ENCODE measurements at regions not wholly inside any gene's neighbourhood (a gene's known extent, or its start where the extent isn't known, plus 50 kb on each side); places are given as distances from the start of the nearest gene placed in this dataset.

- ATAC-seq (ENCODE audit: low read depth in 2 of 2), result no peak
- Mint-ChIP-seq H3K4me1 (peaks cover 0 to 20% (median under 1%) of the 10 kb centered on the region in 4 donors), H3K4me3 (no peak overlapping the region), H3K27ac (no peak overlapping the region), H3K27me3 (no peaks in the 10 kb centered on the region), H3K9me3 (peaks cover 0 to 5% (median 0%) of the 10 kb centered on the region in 7 donors), H3K36me3 (no peaks in the 10 kb centered on the region)
- H3K36me3 ChIP-seq (ENCODE audit: control insufficient read depth, insufficient read depth, low read length), result no peaks in the 10 kb centered on the region
- no peaks in the 10 kb centered on the region for H3K9me3 ChIP-seq (ENCODE audit: control insufficient read depth in 2 of 2, low read length in 2 of 2)
- H3K27me3 ChIP-seq (ENCODE audit: control insufficient read depth, insufficient read depth, low read length), result no peaks in the 10 kb centered on the region
- no peaks in the 10 kb centered on the region for H3K4me1 ChIP-seq (ENCODE audit: control insufficient read depth, insufficient read depth, low read length, poor library complexity, severe bottlenecking)
- DNase-seq, result no peak
- H3K27ac ChIP-seq (ENCODE audit: insufficient read depth, low read length, poor library complexity, severe bottlenecking), result no peak overlapping the region
- H3K4me3 ChIP-seq (ENCODE audit: low read depth, low read length), result no peak overlapping the region
Measured at GRCh38 chr14:31966896-31967668, 110.0 kb upstream of the ARHGAP5 start.

DNA sequence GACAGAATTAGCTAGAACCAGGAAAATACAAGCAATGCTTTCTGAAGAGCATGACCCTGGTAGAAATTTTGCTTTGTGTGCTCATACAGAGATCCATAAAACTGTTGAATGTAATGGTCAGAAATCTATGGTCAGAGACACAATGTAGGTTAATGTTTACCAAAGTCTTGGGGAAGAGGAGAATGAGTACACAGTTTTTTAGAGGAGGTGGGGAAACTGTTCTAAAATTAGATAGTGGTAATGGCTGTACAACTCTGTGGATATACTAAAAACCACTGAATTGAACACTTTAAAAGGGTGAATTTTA is 109.5 kb upstream of the ARHGAP5 start:
- H3K27ac Mint-ChIP-seq, result no peak overlapping the region
- ATAC-seq (ENCODE audit: low read depth in 2 of 2) (no peak), DNase-seq (no peak)
- no peak overlapping the region for H3K4me3 ChIP-seq (ENCODE audit: low read depth, low read length)
- H3K27ac ChIP-seq (ENCODE audit: insufficient read depth, low read length, poor library complexity, severe bottlenecking), result no peak overlapping the region
- H3K36me3 Mint-ChIP-seq, result no peaks in the 10 kb centered on the region
- H3K4me1 Mint-ChIP-seq, result peaks cover 0 to 20% (median under 1%) of the 10 kb centered on the region in 4 donors
- H3K4me1 ChIP-seq (ENCODE audit: control insufficient read depth, insufficient read depth, low read length, poor library complexity, severe bottlenecking), result no peaks in the 10 kb centered on the region
- no peaks in the 10 kb centered on the region for H3K27me3 Mint-ChIP-seq
- H3K9me3 ChIP-seq (ENCODE audit: control insufficient read depth in 2 of 2, low read length in 2 of 2), result no peaks in the 10 kb centered on the region
- peaks cover 0 to 5% (median 0%) of the 10 kb centered on the region in 7 donors for H3K9me3 Mint-ChIP-seq
- no peaks in the 10 kb centered on the region for H3K36me3 ChIP-seq (ENCODE audit: control insufficient read depth, insufficient read depth, low read length)
- H3K4me3 Mint-ChIP-seq, result no peak overlapping the region
- no peaks in the 10 kb centered on the region for H3K27me3 ChIP-seq (ENCODE audit: control insufficient read depth, insufficient read depth, low read length)

DNA sequence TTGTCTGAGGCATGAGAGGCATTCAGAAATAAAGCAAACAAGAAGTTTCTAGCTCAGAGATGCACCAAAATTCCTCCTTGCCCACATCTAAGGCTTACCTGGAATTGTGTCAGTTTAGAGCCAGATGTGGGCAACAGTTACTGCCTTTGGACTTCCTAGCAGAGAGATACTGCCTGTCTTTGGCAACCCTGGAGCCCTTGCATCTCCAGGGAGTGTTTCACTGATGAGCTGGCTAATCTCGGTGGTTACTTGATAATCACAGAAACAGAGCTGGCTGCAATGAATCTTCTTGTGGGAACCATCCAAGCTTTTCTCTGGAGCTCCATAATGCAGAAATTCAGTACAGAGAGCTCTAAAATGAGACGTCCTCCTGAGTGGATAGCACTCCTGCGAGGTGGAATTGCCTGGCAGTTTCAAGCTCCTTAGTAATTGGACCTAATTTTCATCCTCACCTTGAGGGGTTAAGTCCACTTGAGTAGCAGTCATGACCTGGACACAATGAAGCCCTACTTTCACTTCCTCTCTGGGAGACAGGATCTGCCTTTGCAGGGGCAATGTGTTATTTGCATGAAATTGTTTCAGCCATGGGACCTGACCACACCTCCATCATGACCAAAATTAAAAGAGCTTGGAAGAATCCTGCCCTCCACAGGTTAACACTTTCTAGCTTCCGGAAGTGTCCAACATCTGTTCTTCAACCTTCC is 108.8 kb upstream of the ARHGAP5 start:
- H3K27me3 Mint-ChIP-seq, result no peaks in the 10 kb centered on the region
- H3K4me3 Mint-ChIP-seq, result no peak overlapping the region
- Histone ChIP-seq H3K27me3 (ENCODE audit: control insufficient read depth, insufficient read depth, low read length) (no peaks in the 10 kb centered on the region), H3K27ac (ENCODE audit: insufficient read depth, low read length, poor library complexity, severe bottlenecking) (no peak overlapping the region), H3K4me1 (ENCODE audit: control insufficient read depth, insufficient read depth, low read length, poor library complexity, severe bottlenecking) (no peaks in the 10 kb centered on the region), H3K36me3 (ENCODE audit: control insufficient read depth, insufficient read depth, low read length) (no peaks in the 10 kb centered on the region), H3K9me3 (ENCODE audit: control insufficient read depth in 2 of 2, low read length in 2 of 2) (no peaks in the 10 kb centered on the region), H3K4me3 (ENCODE audit: low read depth, low read length) (no peak overlapping the region)
- H3K27ac Mint-ChIP-seq, result peak overlapping the region in 1 of 3 donors; percentile 88
- DNase-seq (no peak), ATAC-seq (ENCODE audit: low read depth in 2 of 2) (no peak)
- H3K4me1 Mint-ChIP-seq, result peaks cover 0 to 20% (median under 1%) of the 10 kb centered on the region in 4 donors
- peaks cover 0 to 7% (median 0%) of the 10 kb centered on the region in 7 donors for H3K9me3 Mint-ChIP-seq
- no peaks in the 10 kb centered on the region for H3K36me3 Mint-ChIP-seq

GRCh38 chr14:31968956-31969698 is 108.0 kb upstream of the ARHGAP5 start:
- H3K4me3 Mint-ChIP-seq, result no peak overlapping the region

GRCh38 chr14:31969699-31970240 is 107.3 kb upstream of the ARHGAP5 start:
- no peaks in the 10 kb centered on the region for H3K36me3 ChIP-seq (ENCODE audit: control insufficient read depth, insufficient read depth, low read length)
- no peak overlapping the region for H3K27ac ChIP-seq (ENCODE audit: insufficient read depth, low read length, poor library complexity, severe bottlenecking)
- no peaks in the 10 kb centered on the region for H3K4me1 ChIP-seq (ENCODE audit: control insufficient read depth, insufficient read depth, low read length, poor library complexity, severe bottlenecking)
- DNase-seq (no peak), ATAC-seq (ENCODE audit: low read depth in 2 of 2) (no peak)
- peaks cover 0 to 7% (median 3%) of the 10 kb centered on the region in 7 donors for H3K9me3 Mint-ChIP-seq
- H3K4me3 Mint-ChIP-seq, result no peak overlapping the region
- peaks cover 0 to 8% of the 10 kb centered on the region in 2 experiments for H3K9me3 ChIP-seq (ENCODE audit: control insufficient read depth in 2 of 2, low read length in 2 of 2)
- peaks cover 0 to 20% (median under 1%) of the 10 kb centered on the region in 4 donors for H3K4me1 Mint-ChIP-seq
- H3K27ac Mint-ChIP-seq, result peak overlapping the region in 1 of 3 donors; percentile 88
- no peaks in the 10 kb centered on the region for H3K36me3 Mint-ChIP-seq
- H3K4me3 ChIP-seq (ENCODE audit: low read depth, low read length), result no peak overlapping the region
- H3K27me3 ChIP-seq (ENCODE audit: control insufficient read depth, insufficient read depth, low read length), result no peaks in the 10 kb centered on the region
- H3K27me3 Mint-ChIP-seq, result no peaks in the 10 kb centered on the region

More at GRCh38 chr14:31968956-31969698, 108.0 kb upstream of the ARHGAP5 start:
- peaks cover 0 to 3% of the 10 kb centered on the region in 2 experiments for H3K9me3 ChIP-seq (ENCODE audit: control insufficient read depth in 2 of 2, low read length in 2 of 2)
- DNase-seq (no peak), ATAC-seq (ENCODE audit: low read depth in 2 of 2) (no peak)
- H3K27me3 ChIP-seq (ENCODE audit: control insufficient read depth, insufficient read depth, low read length), result no peaks in the 10 kb centered on the region
- H3K36me3 ChIP-seq (ENCODE audit: control insufficient read depth, insufficient read depth, low read length), result no peaks in the 10 kb centered on the region
- H3K4me1 Mint-ChIP-seq, result peaks cover 0 to 20% (median under 1%) of the 10 kb centered on the region in 4 donors
- no peaks in the 10 kb centered on the region for H3K36me3 Mint-ChIP-seq
- no peak overlapping the region for H3K27ac ChIP-seq (ENCODE audit: insufficient read depth, low read length, poor library complexity, severe bottlenecking)
- no peaks in the 10 kb centered on the region for H3K27me3 Mint-ChIP-seq
- peak overlapping the region in 2 of 3 donors; percentile 59 to 88 for H3K27ac Mint-ChIP-seq
- H3K9me3 Mint-ChIP-seq, result peaks cover 0 to 7% (median 3%) of the 10 kb centered on the region in 7 donors
- H3K4me3 ChIP-seq (ENCODE audit: low read depth, low read length), result no peak overlapping the region
- no peaks in the 10 kb centered on the region for H3K4me1 ChIP-seq (ENCODE audit: control insufficient read depth, insufficient read depth, low read length, poor library complexity, severe bottlenecking)

- no peaks in the 10 kb centered on the region for H3K27me3 Mint-ChIP-seq
Measured at GRCh38 chr14:31970744-31971143, 106.4 kb upstream of the ARHGAP5 start.

DNA sequence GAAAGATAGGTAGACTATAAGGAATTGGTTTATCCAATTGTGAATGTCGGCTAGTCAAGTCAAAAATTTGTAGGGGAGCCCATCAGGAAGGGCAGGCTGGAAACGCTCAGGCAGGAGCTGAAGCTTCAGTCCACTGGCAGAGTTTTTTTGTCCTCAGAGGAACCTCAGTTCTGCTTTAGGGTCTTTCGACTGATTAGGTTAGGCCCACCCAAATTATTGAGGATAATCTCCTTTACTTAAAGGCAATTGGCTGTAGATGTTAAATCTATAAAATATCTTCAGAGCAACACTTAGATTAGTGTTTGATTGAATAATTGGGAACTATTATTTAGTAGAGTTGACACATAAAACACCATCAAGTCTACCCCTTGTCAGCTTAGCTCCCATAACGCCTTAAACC is 105.5 kb upstream of the ARHGAP5 start:
- Histone ChIP-seq H3K4me1 (ENCODE audit: control insufficient read depth, insufficient read depth, low read length, poor library complexity, severe bottlenecking) (no peaks in the 10 kb centered on the region), H3K4me3 (ENCODE audit: low read depth, low read length) (no peak overlapping the region), H3K27ac (ENCODE audit: insufficient read depth, low read length, poor library complexity, severe bottlenecking) (no peak overlapping the region), H3K9me3 (ENCODE audit: control insufficient read depth in 2 of 2, low read length in 2 of 2) (peaks cover 0 to 8% of the 10 kb centered on the region in 2 experiments), H3K27me3 (ENCODE audit: control insufficient read depth, insufficient read depth, low read length) (no peaks in the 10 kb centered on the region), H3K36me3 (ENCODE audit: control insufficient read depth, insufficient read depth, low read length) (no peaks in the 10 kb centered on the region)
- Mint-ChIP-seq H3K4me1 (peaks cover 0 to 11% (median 0%) of the 10 kb centered on the region in 4 donors), H3K27me3 (no peaks in the 10 kb centered on the region), H3K4me3 (no peak overlapping the region), H3K27ac (no peak overlapping the region), H3K9me3 (peaks cover 0 to 9% (median 3%) of the 10 kb centered on the region in 7 donors), H3K36me3 (no peaks in the 10 kb centered on the region)
- DNase-seq, result no peak
- ATAC-seq (ENCODE audit: low read depth in 2 of 2), result no peak

More at GRCh38 chr14:31970744-31971143, 106.4 kb upstream of the ARHGAP5 start:
- Histone ChIP-seq H3K9me3 (ENCODE audit: control insufficient read depth in 2 of 2, low read length in 2 of 2) (peaks cover 0 to 8% of the 10 kb centered on the region in 2 experiments), H3K4me1 (ENCODE audit: control insufficient read depth, insufficient read depth, low read length, poor library complexity, severe bottlenecking) (no peaks in the 10 kb centered on the region), H3K4me3 (ENCODE audit: low read depth, low read length) (no peak overlapping the region), H3K36me3 (ENCODE audit: control insufficient read depth, insufficient read depth, low read length) (no peaks in the 10 kb centered on the region), H3K27me3 (ENCODE audit: control insufficient read depth, insufficient read depth, low read length) (no peaks in the 10 kb centered on the region), H3K27ac (ENCODE audit: insufficient read depth, low read length, poor library complexity, severe bottlenecking) (no peak overlapping the region)
- Mint-ChIP-seq H3K36me3 (no peaks in the 10 kb centered on the region), H3K4me3 (no peak overlapping the region), H3K4me1 (peaks cover 0 to 17% (median under 1%) of the 10 kb centered on the region in 4 donors), H3K27ac (no peak overlapping the region), H3K9me3 (peaks cover 0 to 8% (median 3%) of the 10 kb centered on the region in 7 donors)
- ATAC-seq (ENCODE audit: low read depth in 2 of 2), result no peak
- no peak for DNase-seq
